ENCODE measurements at regions not wholly inside any gene's neighbourhood (a gene's known extent, or its start where the extent isn't known, plus 50 kb on each side); places are given as distances from the start of the nearest gene placed in this dataset.

DNA sequence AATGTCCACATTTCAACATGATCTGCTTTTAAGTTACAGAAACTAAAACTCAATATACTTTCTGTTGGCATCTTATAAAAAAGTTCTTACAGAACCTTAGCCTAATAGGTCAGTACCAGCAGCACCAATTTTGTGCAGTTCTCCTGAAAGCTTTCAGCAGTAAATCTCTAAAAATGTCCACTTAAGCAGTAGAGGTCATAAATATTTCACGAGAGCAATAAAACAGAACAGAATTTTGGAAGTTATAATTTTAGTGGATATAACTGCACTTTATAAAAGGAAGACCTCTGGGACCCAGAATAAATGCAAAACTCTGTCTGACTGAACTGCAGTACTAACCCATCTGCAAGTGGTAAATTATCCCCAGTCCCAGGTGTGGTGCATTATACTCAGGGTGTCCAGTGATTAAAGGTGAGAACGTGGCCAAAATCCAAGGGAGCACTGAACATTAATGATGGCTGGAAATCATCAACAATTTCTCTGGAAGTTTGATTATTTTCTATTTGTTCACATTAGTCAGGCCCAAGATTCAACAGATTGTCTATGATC is 172.6 kb upstream of the RSPO3 start:
- TF ChIP-seq, protein P1, sequence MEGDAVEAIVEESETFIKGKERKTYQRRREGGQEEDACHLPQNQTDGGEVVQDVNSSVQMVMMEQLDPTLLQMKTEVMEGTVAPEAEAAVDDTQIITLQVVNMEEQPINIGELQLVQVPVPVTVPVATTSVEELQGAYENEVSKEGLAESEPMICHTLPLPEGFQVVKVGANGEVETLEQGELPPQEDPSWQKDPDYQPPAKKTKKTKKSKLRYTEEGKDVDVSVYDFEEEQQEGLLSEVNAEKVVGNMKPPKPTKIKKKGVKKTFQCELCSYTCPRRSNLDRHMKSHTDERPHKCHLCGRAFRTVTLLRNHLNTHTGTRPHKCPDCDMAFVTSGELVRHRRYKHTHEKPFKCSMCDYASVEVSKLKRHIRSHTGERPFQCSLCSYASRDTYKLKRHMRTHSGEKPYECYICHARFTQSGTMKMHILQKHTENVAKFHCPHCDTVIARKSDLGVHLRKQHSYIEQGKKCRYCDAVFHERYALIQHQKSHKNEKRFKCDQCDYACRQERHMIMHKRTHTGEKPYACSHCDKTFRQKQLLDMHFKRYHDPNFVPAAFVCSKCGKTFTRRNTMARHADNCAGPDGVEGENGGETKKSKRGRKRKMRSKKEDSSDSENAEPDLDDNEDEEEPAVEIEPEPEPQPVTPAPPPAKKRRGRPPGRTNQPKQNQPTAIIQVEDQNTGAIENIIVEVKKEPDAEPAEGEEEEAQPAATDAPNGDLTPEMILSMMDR (IDR thresholded peaks at IDR 0.05; ENCODE audit: low read depth, low read length), result no peak
- in situ Hi-C loops (cut with HindIII; ENCODE audit: low sequenced_read_pairs), result no loop called here
- DNase-seq (ENCODE audit: low read depth, low spot score), result no peak
- no peak overlapping the region for H3K4me3 ChIP-seq (ENCODE audit: low read depth, low read length)

DNA sequence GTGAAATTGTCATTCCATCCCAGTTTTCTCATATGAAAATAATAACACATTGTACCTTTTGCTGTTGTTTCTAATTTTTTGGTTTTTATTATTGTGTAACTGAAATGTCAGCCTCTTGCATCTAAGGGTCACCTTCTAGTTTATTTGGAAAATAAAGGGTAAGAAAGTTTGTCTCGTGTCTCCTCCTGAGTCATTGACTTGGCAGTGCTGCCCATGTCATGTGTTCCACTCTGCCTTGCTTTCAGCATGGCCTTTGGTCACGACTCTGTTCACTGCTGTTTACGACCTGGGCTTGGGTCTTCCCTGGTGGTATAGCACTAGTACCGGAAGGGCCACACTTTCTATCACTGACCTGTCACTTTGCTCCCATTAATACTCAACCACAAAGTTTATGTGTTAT is 171.4 kb upstream of the RSPO3 start:
- H3K4me3 ChIP-seq (ENCODE audit: low read depth, low read length), result no peak overlapping the region
- in situ Hi-C loops (cut with HindIII; ENCODE audit: low sequenced_read_pairs), result no loop called here
- DNase-seq (ENCODE audit: low read depth, low spot score), result no peak
- TF ChIP-seq, protein P1 (IDR thresholded peaks at IDR 0.05; ENCODE audit: low read depth, low read length), result no peak

DNA sequence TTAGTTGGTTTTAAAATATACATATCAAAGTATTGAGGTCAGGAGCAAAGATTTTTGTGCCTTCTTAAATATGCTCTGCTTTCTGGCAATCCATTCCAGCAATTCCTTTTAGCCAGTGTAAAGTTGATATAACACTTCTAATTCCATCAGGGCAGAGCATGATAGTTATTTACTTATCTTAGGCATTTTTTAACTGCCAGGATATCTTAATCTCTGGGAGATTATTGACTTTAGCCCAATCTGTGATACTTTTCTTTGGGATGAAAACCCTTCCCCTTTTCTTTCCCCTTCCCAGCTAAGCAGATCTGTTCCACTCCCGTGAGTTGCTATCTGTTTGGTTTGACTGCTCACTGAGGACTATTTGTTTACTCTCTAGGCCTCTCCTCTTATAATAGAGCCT is 168.7 kb upstream of the RSPO3 start:
- in situ Hi-C loops (cut with HindIII; ENCODE audit: low sequenced_read_pairs), result no loop called here
- TF ChIP-seq, protein P1 (IDR thresholded peaks at IDR 0.05; ENCODE audit: low read depth, low read length), result no peak

DNA sequence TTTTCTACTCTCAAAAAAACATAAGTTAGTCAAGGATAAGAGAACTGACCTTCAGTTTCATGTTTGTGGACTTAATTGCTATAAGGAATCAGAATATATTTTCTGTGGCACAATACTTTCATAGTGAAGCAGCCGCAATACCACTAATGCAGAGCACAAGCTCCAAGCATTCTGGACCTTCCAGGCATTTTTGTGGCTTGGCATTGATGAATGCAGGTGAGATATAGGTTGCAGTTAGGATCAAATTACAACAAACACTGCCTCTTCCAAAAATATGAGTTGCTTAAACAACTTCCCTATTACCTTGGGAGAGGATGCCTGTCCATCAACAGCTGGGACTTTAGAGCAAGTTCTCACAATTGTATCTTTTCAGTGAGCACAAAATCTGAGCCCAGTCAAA is 162.8 kb upstream of the RSPO3 start:
- DNase-seq (ENCODE audit: low read depth, low spot score), result no peak
- in situ Hi-C loops (cut with HindIII; ENCODE audit: low sequenced_read_pairs), result no loop called here
- TF ChIP-seq, protein P1 (IDR thresholded peaks at IDR 0.05; ENCODE audit: low read depth, low read length), result no peak
- H3K4me3 ChIP-seq (ENCODE audit: low read depth, low read length), result no peak overlapping the region

More for the DNA sequence above, 168.7 kb upstream of the RSPO3 start:
- no peak for DNase-seq (ENCODE audit: low read depth, low spot score)
- H3K4me3 ChIP-seq (ENCODE audit: low read depth, low read length), result no peak overlapping the region

DNA sequence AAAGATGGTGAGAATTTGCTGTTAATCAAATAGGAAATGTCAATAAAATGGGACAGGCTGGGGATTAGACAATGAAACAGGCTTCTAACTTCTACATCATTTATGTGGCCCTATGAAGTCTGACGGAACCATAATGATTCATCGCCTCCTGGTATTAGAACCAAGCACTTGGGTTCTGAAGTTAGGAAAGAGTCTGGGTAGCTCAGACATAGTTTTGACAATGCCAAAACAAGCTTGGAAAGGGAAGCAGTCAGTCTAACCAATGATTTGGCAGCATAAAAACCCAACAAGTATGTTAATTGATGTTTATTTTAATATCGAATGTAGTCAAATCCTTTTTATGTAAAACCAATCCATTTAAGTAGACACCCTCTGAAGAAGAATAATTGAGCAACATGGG is 160.8 kb upstream of the RSPO3 start:
- no peak for DNase-seq (ENCODE audit: low read depth, low spot score)
- in situ Hi-C loops (cut with HindIII; ENCODE audit: low sequenced_read_pairs), result no loop called here
- TF ChIP-seq, protein P1 (IDR thresholded peaks at IDR 0.05; ENCODE audit: low read depth, low read length), result no peak
- no peak overlapping the region for H3K4me3 ChIP-seq (ENCODE audit: low read depth, low read length)

DNA sequence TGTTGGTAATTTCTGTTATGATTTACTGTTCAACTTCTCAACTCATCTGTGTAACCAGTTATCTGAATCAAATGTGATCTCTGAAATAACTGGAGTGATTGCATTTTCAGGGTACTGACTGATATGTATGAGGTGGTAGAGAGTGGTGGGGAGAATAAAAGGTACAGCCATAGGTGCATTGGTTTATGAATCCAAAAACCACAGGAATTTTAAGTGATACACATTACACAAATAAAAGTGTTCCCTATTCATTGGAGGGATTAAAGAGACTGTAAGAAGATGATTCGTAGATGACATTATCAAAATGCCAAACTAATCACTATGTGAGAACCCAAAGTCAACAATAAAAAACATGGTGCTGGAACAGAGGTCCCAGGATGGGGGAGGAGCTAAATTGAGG is 158.7 kb upstream of the RSPO3 start:
- no peak overlapping the region for H3K4me3 ChIP-seq (ENCODE audit: low read depth, low read length)
- in situ Hi-C loops (cut with HindIII; ENCODE audit: low sequenced_read_pairs), result no loop called here
- TF ChIP-seq, protein P1 (IDR thresholded peaks at IDR 0.05; ENCODE audit: low read depth, low read length), result no peak
- DNase-seq (ENCODE audit: low read depth, low spot score), result no peak

Data from astrocyte of the spinal cord (primary cell).